Mesothelial cell of epicardium (in vitro differentiated cells): ENCODE measurements at regions not wholly inside any gene's neighbourhood (a gene's known extent, or its start where the extent isn't known, plus 50 kb on each side); places are given as distances from the start of the nearest gene placed in this dataset.

Experiments
- DNase-seq, 2 experiments: peaks; one replicate each; pipeline ENCODE4 v3.0.0; 2021; ENCODE audit warnings: low spot score in 2 of 2; ENCODE audit not compliant: unreplicated experiment in 2 of 2
- H3K27ac Mint-ChIP-seq: 2 replicates; pipeline ENCODE4 v1.8.0; 2021; ENCODE audit warnings: mixed read lengths
- H3K27me3 Mint-ChIP-seq: 2 replicates; pipeline ENCODE4 v1.8.0; 2021; ENCODE audit warnings: low read depth, mixed read lengths
- H3K36me3 Mint-ChIP-seq: 2 replicates; pipeline ENCODE4 v1.8.0; 2021; ENCODE audit warnings: mixed read lengths
- H3K4me1 Mint-ChIP-seq: 2 replicates; pipeline ENCODE4 v1.8.0; 2021; ENCODE audit warnings: mixed read lengths
- H3K4me3 Mint-ChIP-seq: 2 replicates; pipeline ENCODE4 v1.8.0; 2021; ENCODE audit warnings: mild to moderate bottlenecking, moderate library complexity, mixed read lengths
- H3K9me3 Mint-ChIP-seq: 2 replicates; pipeline ENCODE4 v1.8.0; 2021; ENCODE audit warnings: mixed read lengths
- CTCF ChIP-seq: fragments of 200-600 bp; sonication (generic); IDR thresholded peaks from one replicate; pipeline ENCODE4 v1.5.0; 2021; ENCODE audit warnings: antibody characterized with exemption; ENCODE audit not compliant: unreplicated experiment

- no peak for DNase-seq
- H3K27ac Mint-ChIP-seq: no peak overlapping the region
- H3K27me3 Mint-ChIP-seq: peaks cover 1% of the 10 kb centered on the region
- H3K9me3 Mint-ChIP-seq: peaks cover 34% of the 10 kb centered on the region
- peaks cover 4% of the 10 kb centered on the region for H3K36me3 Mint-ChIP-seq
- peaks cover 14% of the 10 kb centered on the region for H3K4me1 Mint-ChIP-seq
- TF ChIP-seq CTCF: no peak
- H3K4me3 Mint-ChIP-seq: no peak overlapping the region
Measured at GRCh38 chr10:113476191-113476590, 76.7 kb upstream of the HABP2 start.

DNA sequence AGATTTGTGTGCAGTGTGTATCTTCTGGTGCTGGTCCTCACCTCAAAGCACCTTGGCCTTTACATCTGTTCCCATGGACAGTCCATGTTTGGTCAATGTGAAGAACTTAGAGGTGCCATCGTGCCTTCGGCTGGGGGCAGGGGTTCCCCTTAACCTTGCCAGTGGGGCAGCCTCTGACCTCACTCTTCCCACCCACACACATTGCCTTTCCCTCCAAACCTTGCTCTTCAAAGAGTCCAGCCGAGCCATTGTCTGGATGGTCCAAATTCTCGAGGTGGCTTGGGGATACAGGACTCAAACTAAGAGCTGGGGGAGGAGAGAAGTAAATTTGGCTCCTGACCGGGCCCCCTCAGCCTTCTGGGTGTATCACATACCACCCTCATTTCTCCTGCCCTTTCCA, 76.2 kb upstream of the HABP2 start:
- no peak for TF ChIP-seq CTCF
- H3K27me3 Mint-ChIP-seq: peaks cover 1% of the 10 kb centered on the region
- no peak for DNase-seq
- H3K9me3 Mint-ChIP-seq: peaks cover 34% of the 10 kb centered on the region
- peaks cover 4% of the 10 kb centered on the region for H3K36me3 Mint-ChIP-seq
- H3K4me3 Mint-ChIP-seq: no peak overlapping the region
- peaks cover 14% of the 10 kb centered on the region for H3K4me1 Mint-ChIP-seq
- no peak overlapping the region for H3K27ac Mint-ChIP-seq

GRCh38 chr10:113477451-113477850, 75.4 kb upstream of the HABP2 start:
- Mint-ChIP-seq H3K9me3 (peaks cover 37% of the 10 kb centered on the region), H3K4me3 (no peak overlapping the region)
- DNase-seq: no peak

DNA sequence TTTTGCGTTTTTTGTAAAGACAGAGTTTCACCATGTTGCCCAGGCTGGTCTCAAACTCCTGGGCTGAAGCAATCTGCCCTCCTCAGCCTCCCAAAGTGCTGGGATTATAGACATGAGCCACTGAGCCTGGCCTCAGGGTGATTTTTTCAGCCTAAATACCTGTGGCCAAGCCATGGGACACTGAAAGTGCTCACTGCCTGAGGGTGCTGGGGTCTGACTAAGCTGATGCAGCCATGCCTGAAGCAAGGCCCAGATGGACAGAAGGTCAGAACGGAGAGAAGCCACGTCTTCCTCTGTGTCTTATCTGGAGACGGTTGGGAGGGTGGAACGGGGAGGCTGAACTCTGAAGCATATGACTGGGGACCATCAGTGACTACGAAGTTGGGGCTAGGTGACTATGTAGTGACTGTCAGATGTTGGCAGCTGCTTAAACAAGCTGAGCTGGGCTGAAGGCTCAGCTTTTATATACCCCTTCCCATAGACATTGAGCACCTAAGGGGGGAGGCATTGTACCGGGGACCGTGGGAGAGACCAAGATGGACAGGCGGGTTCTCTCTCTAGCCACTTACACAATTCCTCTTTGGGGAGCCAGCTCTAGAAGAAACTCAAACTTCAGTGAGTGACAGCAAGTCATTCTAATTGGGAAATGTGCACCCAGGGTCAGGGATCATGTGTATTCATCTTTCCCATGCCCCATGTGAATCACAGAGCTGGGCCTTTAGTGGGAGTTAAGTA, 73.3 kb upstream of the HABP2 start:
- Mint-ChIP-seq H3K27ac (no peak overlapping the region), H3K27me3 (no peaks in the 10 kb centered on the region)
- DNase-seq: no peak

More at GRCh38 chr10:113477451-113477850, 75.4 kb upstream of the HABP2 start:
- H3K27me3 Mint-ChIP-seq: peaks cover 1% of the 10 kb centered on the region
- no peak overlapping the region for H3K27ac Mint-ChIP-seq
- peaks cover 4% of the 10 kb centered on the region for H3K36me3 Mint-ChIP-seq
- H3K4me1 Mint-ChIP-seq: peaks cover 14% of the 10 kb centered on the region
- no peak for TF ChIP-seq CTCF

GRCh38 chr10:113480081-113480360, 72.8 kb upstream of the HABP2 start:
- H3K9me3 Mint-ChIP-seq: peaks cover 49% of the 10 kb centered on the region
- H3K4me3 Mint-ChIP-seq: no peak overlapping the region
- no peak for TF ChIP-seq CTCF
- no peak for DNase-seq
- H3K4me1 Mint-ChIP-seq: peaks cover 11% of the 10 kb centered on the region
- H3K27ac Mint-ChIP-seq: no peak overlapping the region
- H3K36me3 Mint-ChIP-seq: peaks cover 4% of the 10 kb centered on the region
- no peaks in the 10 kb centered on the region for H3K27me3 Mint-ChIP-seq

More for the DNA sequence above, 73.3 kb upstream of the HABP2 start:
- Mint-ChIP-seq H3K9me3 (peaks cover 49% of the 10 kb centered on the region), H3K4me3 (no peak overlapping the region), H3K4me1 (peaks cover 14% of the 10 kb centered on the region), H3K36me3 (peaks cover 4% of the 10 kb centered on the region)
- no peak for TF ChIP-seq CTCF
